Amniotic stem cell (primary cell): ENCODE measurements at regions not wholly inside any gene's neighbourhood (a gene's known extent, or its start where the extent isn't known, plus 50 kb on each side); places are given as distances from the start of the nearest gene placed in this dataset.
"Not testable (repeated sequence)": the region's sequence is repeated elsewhere in the genome, so short reads cannot be mapped to it uniquely, and the experiment has no call there.

ENCODE experiments used
- DNase-seq: peaks from one replicate; lab custom pipeline; 2025; lab: John Stamatoyannopoulos, UW

- no peak for DNase-seq
Observed at GRCh38 chr14:61602003-61602732, 93.1 kb upstream of the HIF1A start.

GRCh38 chr14:61602733-61603077 lies 92.6 kb upstream of the HIF1A start:
- DNase-seq, result no peak

- DNase-seq, result no peak
Observed at GRCh38 chr14:61603736-61604135, 91.6 kb upstream of the HIF1A start.

GRCh38 chr14:61607570-61608244 lies 87.6 kb upstream of the HIF1A start:
- DNase-seq, result no peak

GRCh38 chr14:61608245-61609165 lies 86.8 kb upstream of the HIF1A start:
- DNase-seq, result no peak

GRCh38 chr14:61609191-61609843 lies 86.0 kb upstream of the HIF1A start:
- DNase-seq, result no peak

GRCh38 chr14:61609884-61610283 lies 85.4 kb upstream of the HIF1A start:
- no peak for DNase-seq

GRCh38 chr14:61610900-61611299 lies 84.4 kb upstream of the HIF1A start:
- DNase-seq, result no peak

GRCh38 chr14:61611880-61612630 lies 83.3 kb upstream of the HIF1A start:
- no peak for DNase-seq

- not testable (repeated sequence) for DNase-seq
Observed at GRCh38 chr14:61613006-61613405, 82.3 kb upstream of the HIF1A start.

- no peak for DNase-seq
Observed at GRCh38 chr14:61614693-61615092, 80.6 kb upstream of the HIF1A start.

- no peak for DNase-seq
Observed at GRCh38 chr14:61615743-61616523, 79.4 kb upstream of the HIF1A start.

- DNase-seq, result no peak
Observed at GRCh38 chr14:61616524-61617185, 78.7 kb upstream of the HIF1A start.

GRCh38 chr14:61618448-61618847 lies 76.9 kb upstream of the HIF1A start:
- no peak for DNase-seq

- no peak for DNase-seq
Observed at GRCh38 chr14:61619494-61619893, 75.8 kb upstream of the HIF1A start.

GRCh38 chr14:61620130-61620946 lies 75.0 kb upstream of the HIF1A start:
- DNase-seq, result no peak

GRCh38 chr14:61621444-61621843 lies 73.9 kb upstream of the HIF1A start:
- DNase-seq, result no peak

GRCh38 chr14:61622051-61622450 lies 73.3 kb upstream of the HIF1A start:
- DNase-seq, result no peak

- no peak for DNase-seq
Observed at GRCh38 chr14:61623927-61624326, 71.4 kb upstream of the HIF1A start.
